Astrocyte of the hippocampus (primary cell): ENCODE measurements at regions not wholly inside any gene's neighbourhood (a gene's known extent, or its start where the extent isn't known, plus 50 kb on each side); places are given as distances from the start of the nearest gene placed in this dataset.

Experiments used
- DNase-seq: peaks from one replicate; pipeline ENCODE4 v3.0.0; 2011; ENCODE audit warnings: low read depth, low spot score

GRCh38 chr21:38986806-38987632 is 181.3 kb downstream of the ETS2 start:
- DNase-seq = no peak

GRCh38 chr21:38986406-38986805 is 180.7 kb downstream of the ETS2 start:
- no peak for DNase-seq

GRCh38 chr21:38985568-38986378 is 180.0 kb downstream of the ETS2 start:
- peak; percentile 68 for DNase-seq

GRCh38 chr21:38984982-38985567 is 179.3 kb downstream of the ETS2 start:
- DNase-seq = peak; percentile 36

- no peak for DNase-seq
Observed at GRCh38 chr21:38984568-38984967, 178.8 kb downstream of the ETS2 start.

- no peak for DNase-seq
Observed at GRCh38 chr21:38983560-38983959, 177.8 kb downstream of the ETS2 start.

- DNase-seq = no peak
Observed at GRCh38 chr21:38982804-38983203, 177.1 kb downstream of the ETS2 start.

GRCh38 chr21:38982096-38982495 is 176.4 kb downstream of the ETS2 start:
- DNase-seq = peak; percentile 74

- DNase-seq = no peak
Observed at GRCh38 chr21:38980416-38981313, 174.9 kb downstream of the ETS2 start.

GRCh38 chr21:38979271-38980121 is 173.8 kb downstream of the ETS2 start:
- DNase-seq = no peak

GRCh38 chr21:38976900-38977299 is 171.2 kb downstream of the ETS2 start:
- no peak for DNase-seq

GRCh38 chr21:38973552-38973951 is 167.8 kb downstream of the ETS2 start:
- DNase-seq = peak; percentile 52

GRCh38 chr21:38972078-38972477 is 166.3 kb downstream of the ETS2 start:
- no peak for DNase-seq

GRCh38 chr21:38970765-38971164 is 165.0 kb downstream of the ETS2 start:
- DNase-seq = no peak

GRCh38 chr21:38968887-38969543 is 163.3 kb downstream of the ETS2 start:
- DNase-seq = no peak

GRCh38 chr21:38965910-38966504 is 160.3 kb downstream of the ETS2 start:
- DNase-seq = no peak

- DNase-seq = no peak
Observed at GRCh38 chr21:38965241-38965640, 159.5 kb downstream of the ETS2 start.

GRCh38 chr21:38963006-38963405 is 157.3 kb downstream of the ETS2 start:
- DNase-seq = no peak

- DNase-seq = no peak
Observed at GRCh38 chr21:38960251-38960650, 154.5 kb downstream of the ETS2 start.

GRCh38 chr21:38959692-38960061 is 153.9 kb downstream of the ETS2 start:
- DNase-seq = no peak
